ENCODE measurements at regions not wholly inside any gene's neighbourhood (a gene's known extent, or its start where the extent isn't known, plus 50 kb on each side); places are given as distances from the start of the nearest gene placed in this dataset.

- TF ChIP-seq CTCF (IDR thresholded peaks at IDR 0.05) (no peak), POLR2A (IDR thresholded peaks at IDR 0.05) (no peak), EP300 (IDR thresholded peaks at IDR 0.05) (no peak)
These were observed 243.3 kb downstream of the IL20RB start for GRCh38 chr3:137201066-137201465.

Measured in upper lobe of left lung (tissue), 4 donors.